ENCODE measurements at regions not wholly inside any gene's neighbourhood (a gene's known extent, or its start where the extent isn't known, plus 50 kb on each side); places are given as distances from the start of the nearest gene placed in this dataset.

DNA sequence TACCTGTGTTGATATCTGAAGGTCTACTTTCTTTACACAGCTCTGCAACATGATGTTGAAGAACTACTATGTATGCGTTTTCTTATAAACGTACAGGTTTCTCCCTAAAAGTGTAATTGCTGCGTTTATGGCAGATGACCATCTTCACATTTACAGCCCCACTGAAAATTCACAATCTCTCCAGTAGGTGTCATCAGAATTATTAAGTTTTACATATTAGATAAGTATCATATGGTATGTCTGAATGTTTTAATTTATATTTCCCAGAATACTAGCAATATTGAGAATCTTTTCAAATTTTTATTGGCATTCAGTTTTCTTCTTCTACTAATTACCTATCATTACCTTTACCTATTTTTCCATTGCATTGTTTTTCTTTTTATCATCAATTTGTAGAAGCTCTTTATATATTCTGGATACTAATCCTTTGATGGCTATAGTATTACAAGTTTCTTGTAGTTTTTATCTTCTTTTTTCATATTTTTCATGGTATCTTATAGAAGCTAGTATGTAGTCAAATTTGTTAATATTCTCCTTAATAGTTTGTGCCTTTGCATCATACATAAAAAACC, 123.5 kb downstream of the CAPZA3 start:
- Histone ChIP-seq H3K27me3 (replicated peaks; ENCODE audit: control insufficient read depth, insufficient read depth, low read length) (no peaks in the 10 kb centered on the region; the same call in 1 of the 2 replicates), H3K9me3 (no peaks in the 10 kb centered on the region), H3K36me3 (ENCODE audit: control insufficient read depth, insufficient read depth, low read length) (no peaks in the 10 kb centered on the region), H3K4me1 (no peaks in the 10 kb centered on the region), H3K4me3 (ENCODE audit: low read depth, low read length) (no peak overlapping the region)
- TF ChIP-seq, protein P1, sequence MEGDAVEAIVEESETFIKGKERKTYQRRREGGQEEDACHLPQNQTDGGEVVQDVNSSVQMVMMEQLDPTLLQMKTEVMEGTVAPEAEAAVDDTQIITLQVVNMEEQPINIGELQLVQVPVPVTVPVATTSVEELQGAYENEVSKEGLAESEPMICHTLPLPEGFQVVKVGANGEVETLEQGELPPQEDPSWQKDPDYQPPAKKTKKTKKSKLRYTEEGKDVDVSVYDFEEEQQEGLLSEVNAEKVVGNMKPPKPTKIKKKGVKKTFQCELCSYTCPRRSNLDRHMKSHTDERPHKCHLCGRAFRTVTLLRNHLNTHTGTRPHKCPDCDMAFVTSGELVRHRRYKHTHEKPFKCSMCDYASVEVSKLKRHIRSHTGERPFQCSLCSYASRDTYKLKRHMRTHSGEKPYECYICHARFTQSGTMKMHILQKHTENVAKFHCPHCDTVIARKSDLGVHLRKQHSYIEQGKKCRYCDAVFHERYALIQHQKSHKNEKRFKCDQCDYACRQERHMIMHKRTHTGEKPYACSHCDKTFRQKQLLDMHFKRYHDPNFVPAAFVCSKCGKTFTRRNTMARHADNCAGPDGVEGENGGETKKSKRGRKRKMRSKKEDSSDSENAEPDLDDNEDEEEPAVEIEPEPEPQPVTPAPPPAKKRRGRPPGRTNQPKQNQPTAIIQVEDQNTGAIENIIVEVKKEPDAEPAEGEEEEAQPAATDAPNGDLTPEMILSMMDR (IDR thresholded peaks at IDR 0.05; ENCODE audit: insufficient read depth in 1 of 2, low read depth in 1 of 2, low read length in 1 of 2, severe bottlenecking in 1 of 2, unreplicated experiment in 1 of 2): peak; percentile 66 to 92
- intact Hi-C loops (cut with micrococcal nuclease; ENCODE audit: unreplicated experiment): loop anchor here (1.0 to 10.0 kb wide), 6 partner anchors 269 to 783 kb away; no protein-coding TSS in a partner anchor
- Mint-ChIP-seq H3K36me3 (ENCODE audit: insufficient read depth, unreplicated experiment) (no peaks in the 10 kb centered on the region), H3K9me3 (ENCODE audit: unreplicated experiment) (no peaks in the 10 kb centered on the region), H3K27me3 (ENCODE audit: insufficient read depth, unreplicated experiment) (peaks cover 13% of the 10 kb centered on the region), H3K27ac (ENCODE audit: unreplicated experiment) (no peak overlapping the region), H3K4me1 (ENCODE audit: low read depth, unreplicated experiment) (no peaks in the 10 kb centered on the region), H3K4me3 (ENCODE audit: unreplicated experiment) (no peak overlapping the region)
- DNase-seq: peak in 1 of 2 experiments; percentile 56
- no TSS peak for BruUV-seq (replicated peaks)
- ChIA-PET CTCF (interaction anchor here (0.6 to 1.3 kb wide), 2 partner anchors 184 to 419 kb away, joined by 3 read pairs; no protein-coding TSS in a partner anchor), POLR2A (no interaction called here)

DNA sequence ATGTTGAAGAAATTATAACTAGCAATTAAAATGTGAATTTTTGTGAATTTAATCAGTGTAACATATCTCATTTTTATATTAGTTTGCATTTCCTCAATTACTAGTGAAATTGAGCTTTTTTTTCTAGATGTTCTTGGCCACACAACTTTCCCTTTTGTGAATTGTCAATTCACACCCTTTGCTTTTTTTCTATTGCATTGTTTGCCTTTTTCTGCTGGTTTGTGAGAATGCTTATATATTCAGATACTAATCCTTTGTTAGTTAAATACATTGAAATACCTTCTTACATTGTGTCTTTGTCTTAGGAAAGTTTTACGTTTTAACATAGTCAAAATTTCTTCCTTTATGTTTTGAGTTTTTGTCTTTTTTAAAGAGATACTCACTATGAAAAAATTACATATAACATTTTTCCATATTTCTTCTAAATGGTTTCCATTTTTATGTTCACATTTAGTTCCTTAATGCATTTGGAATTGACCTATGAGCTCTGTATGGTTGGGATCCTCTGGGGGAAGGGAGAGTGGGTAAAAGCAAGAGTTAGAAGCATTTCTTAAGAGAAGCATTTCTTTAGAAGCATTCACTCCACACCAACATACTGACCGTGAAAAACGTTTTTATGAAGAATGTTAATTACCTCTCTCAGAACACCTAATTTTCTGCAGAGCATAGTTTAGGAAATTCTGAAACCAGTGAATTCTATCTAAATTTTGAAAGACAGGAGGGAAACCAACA, 126.0 kb downstream of the CAPZA3 start:
- H3K4me1 Mint-ChIP-seq (ENCODE audit: low read depth, unreplicated experiment): peaks cover 1% of the 10 kb centered on the region
- DNase-seq: no peak
- BruUV-seq (replicated peaks): no TSS peak
- H3K4me1 ChIP-seq: peaks cover 2% of the 10 kb centered on the region; the same call in 1 of the 2 replicates
- CTCF ChIA-PET: no interaction called here
- peaks cover 8% of the 10 kb centered on the region for H3K27me3 Mint-ChIP-seq (ENCODE audit: insufficient read depth, unreplicated experiment)
- TF ChIP-seq, protein P1 (IDR thresholded peaks at IDR 0.05; ENCODE audit: insufficient read depth in 1 of 2, low read depth in 1 of 2, low read length in 1 of 2, severe bottlenecking in 1 of 2, unreplicated experiment in 1 of 2): peak in 1 of 2 experiments; percentile 0
- no peaks in the 10 kb centered on the region for H3K9me3 ChIP-seq
- H3K27ac Mint-ChIP-seq (ENCODE audit: unreplicated experiment): no peak overlapping the region
- no peaks in the 10 kb centered on the region for H3K36me3 Mint-ChIP-seq (ENCODE audit: insufficient read depth, unreplicated experiment)
- no peaks in the 10 kb centered on the region for H3K9me3 Mint-ChIP-seq (ENCODE audit: unreplicated experiment)
- no peak overlapping the region for H3K4me3 Mint-ChIP-seq (ENCODE audit: unreplicated experiment)
- H3K36me3 ChIP-seq (ENCODE audit: control insufficient read depth, insufficient read depth, low read length): no peaks in the 10 kb centered on the region
- POLR2A ChIA-PET: no interaction called here
- H3K27me3 ChIP-seq (replicated peaks; ENCODE audit: control insufficient read depth, insufficient read depth, low read length): no peaks in the 10 kb centered on the region
- H3K4me3 ChIP-seq (ENCODE audit: low read depth, low read length): no peak overlapping the region
- intact Hi-C loops (cut with micrococcal nuclease; ENCODE audit: unreplicated experiment): loop anchor here (10.0 kb wide), 1 partner anchor 781 kb away; no protein-coding TSS in a partner anchor

DNA sequence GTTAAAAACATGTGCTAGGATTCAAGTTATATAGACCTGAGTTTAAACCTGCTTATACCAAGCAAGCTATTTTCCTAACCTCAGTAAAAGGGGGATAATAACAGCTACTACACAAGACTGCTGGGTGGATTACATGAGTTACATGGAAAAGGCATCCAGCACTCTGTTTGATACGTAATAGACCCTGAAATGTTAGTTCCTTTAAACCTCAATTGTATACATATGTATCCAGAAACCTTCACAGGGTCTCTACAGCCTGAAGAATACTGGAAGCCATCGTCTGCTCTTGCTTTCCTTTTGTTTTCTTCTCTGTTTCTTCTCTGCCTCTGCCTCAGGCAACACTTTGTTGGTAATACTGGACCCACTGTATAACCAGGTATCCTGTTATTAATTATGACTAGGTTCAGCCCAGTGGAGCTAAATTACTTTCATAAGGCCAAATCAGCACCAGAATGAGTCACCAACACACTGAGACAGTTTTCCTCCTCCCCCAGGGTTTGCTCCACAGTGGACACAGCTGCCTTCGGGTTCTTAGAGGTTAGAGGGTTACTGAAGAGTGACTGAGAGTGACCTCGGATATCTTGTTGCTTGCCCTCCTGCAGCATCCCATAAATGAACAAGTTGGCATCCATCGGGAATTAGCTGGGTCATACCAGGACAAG, 127.1 kb downstream of the CAPZA3 start:
- CTCF ChIA-PET: no interaction called here
- Histone ChIP-seq H3K27me3 (replicated peaks; ENCODE audit: control insufficient read depth, insufficient read depth, low read length) (no peaks in the 10 kb centered on the region), H3K4me1 (peaks cover 5% of the 10 kb centered on the region; the same call in 1 of the 2 replicates), H3K4me3 (ENCODE audit: low read depth, low read length) (no peak overlapping the region), H3K36me3 (ENCODE audit: control insufficient read depth, insufficient read depth, low read length) (no peaks in the 10 kb centered on the region), H3K9me3 (no peaks in the 10 kb centered on the region)
- peaks cover 2% of the 10 kb centered on the region for H3K27me3 Mint-ChIP-seq (ENCODE audit: insufficient read depth, unreplicated experiment)
- TF ChIP-seq, protein P1 (IDR thresholded peaks at IDR 0.05; ENCODE audit: insufficient read depth in 1 of 2, low read depth in 1 of 2, low read length in 1 of 2, severe bottlenecking in 1 of 2, unreplicated experiment in 1 of 2): no peak
- POLR2A ChIA-PET: no interaction called here
- H3K4me1 Mint-ChIP-seq (ENCODE audit: low read depth, unreplicated experiment): peaks cover 6% of the 10 kb centered on the region
- no peaks in the 10 kb centered on the region for H3K36me3 Mint-ChIP-seq (ENCODE audit: insufficient read depth, unreplicated experiment)
- intact Hi-C loops (cut with micrococcal nuclease; ENCODE audit: unreplicated experiment): loop anchor here (5.0 to 10.0 kb wide), 2 partner anchors 177 to 780 kb away; no protein-coding TSS in a partner anchor
- H3K27ac Mint-ChIP-seq (ENCODE audit: unreplicated experiment): no peak overlapping the region
- H3K4me3 Mint-ChIP-seq (ENCODE audit: unreplicated experiment): no peak overlapping the region
- DNase-seq: no peak
- BruUV-seq (replicated peaks): no TSS peak
- no peaks in the 10 kb centered on the region for H3K9me3 Mint-ChIP-seq (ENCODE audit: unreplicated experiment)
